IPS-18a (cell line): ENCODE measurements at regions not wholly inside any gene's neighbourhood (a gene's known extent, or its start where the extent isn't known, plus 50 kb on each side); places are given as distances from the start of the nearest gene placed in this dataset.

Source experiments
- H3K27ac ChIP-seq: one replicate; pipeline ENCODE4 v1.5.1; 2013; ENCODE audit warnings: low read length
- H3K27me3 ChIP-seq: one replicate; pipeline ENCODE4 v1.6.1; 2013; ENCODE audit warnings: mild to moderate bottlenecking, low read length; ENCODE audit not compliant: control insufficient read depth, insufficient read depth
- H3K36me3 ChIP-seq: one replicate; pipeline ENCODE4 v1.6.1; 2013; ENCODE audit warnings: low read depth, low read length; ENCODE audit not compliant: control insufficient read depth
- H3K4me1 ChIP-seq: one replicate; pipeline ENCODE4 v1.6.1; 2013; ENCODE audit warnings: low read depth, low read length; ENCODE audit not compliant: control insufficient read depth
- H3K4me3 ChIP-seq: one replicate; pipeline ENCODE4 v1.5.1; 2013; ENCODE audit warnings: low read length
- H3K9ac ChIP-seq: one replicate; pipeline ENCODE4 v1.6.1; 2013; ENCODE audit warnings: mild to moderate bottlenecking, low read length, moderate library complexity
- H3K9me3 ChIP-seq: one replicate; pipeline ENCODE4 v1.6.1; 2013; ENCODE audit warnings: low read depth, low read length; ENCODE audit not compliant: control insufficient read depth

DNA sequence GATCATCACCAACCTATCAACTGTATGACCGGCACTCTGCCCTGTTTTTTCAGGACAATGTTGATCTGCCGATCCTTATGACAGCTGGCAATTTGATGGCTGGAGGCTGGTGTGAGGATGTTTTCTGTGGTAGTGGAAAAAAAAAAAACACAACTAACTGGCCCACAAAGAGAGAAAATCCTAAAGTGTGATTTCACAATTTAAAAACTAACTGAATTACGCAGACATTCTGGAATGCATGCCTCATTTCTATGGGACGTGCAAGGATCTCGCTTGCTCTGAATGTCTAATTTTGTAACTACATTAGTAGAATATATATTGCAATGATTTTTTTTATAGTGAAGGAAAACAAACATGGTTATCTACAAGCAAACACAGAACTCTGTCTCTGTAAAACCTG lies 590.5 kb downstream of the ETS1 start:
- Histone ChIP-seq H3K27me3 (no peaks in the 10 kb centered on the region), H3K9me3 (no peaks in the 10 kb centered on the region), H3K36me3 (no peaks in the 10 kb centered on the region), H3K9ac (no peak overlapping the region), H3K4me1 (no peaks in the 10 kb centered on the region), H3K27ac (no peak overlapping the region), H3K4me3 (no peak overlapping the region)

DNA sequence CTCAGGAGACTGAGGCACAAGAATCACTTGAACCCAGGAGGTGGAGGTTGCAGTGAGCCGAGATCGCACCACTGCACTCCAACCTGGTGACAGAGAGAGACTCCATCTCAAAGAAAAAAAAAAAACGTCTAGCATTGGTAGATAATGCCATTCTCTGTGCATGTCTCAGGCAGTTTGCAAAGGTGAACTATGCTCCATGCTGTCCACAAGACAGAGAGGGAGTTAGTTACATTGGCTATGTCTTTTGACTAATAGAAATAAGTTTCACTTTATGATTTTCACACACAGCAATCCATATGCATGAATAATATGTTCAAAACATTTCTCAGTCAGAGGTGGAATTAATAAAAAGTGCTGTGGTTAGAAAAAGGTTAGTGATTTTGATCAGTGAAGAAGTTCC lies 591.4 kb downstream of the ETS1 start:
- no peaks in the 10 kb centered on the region for H3K27me3 ChIP-seq
- no peak overlapping the region for H3K27ac ChIP-seq
- no peaks in the 10 kb centered on the region for H3K9me3 ChIP-seq
- no peaks in the 10 kb centered on the region for H3K36me3 ChIP-seq
- H3K4me1 ChIP-seq, result no peaks in the 10 kb centered on the region
- H3K4me3 ChIP-seq, result no peak overlapping the region
- H3K9ac ChIP-seq, result no peak overlapping the region

DNA sequence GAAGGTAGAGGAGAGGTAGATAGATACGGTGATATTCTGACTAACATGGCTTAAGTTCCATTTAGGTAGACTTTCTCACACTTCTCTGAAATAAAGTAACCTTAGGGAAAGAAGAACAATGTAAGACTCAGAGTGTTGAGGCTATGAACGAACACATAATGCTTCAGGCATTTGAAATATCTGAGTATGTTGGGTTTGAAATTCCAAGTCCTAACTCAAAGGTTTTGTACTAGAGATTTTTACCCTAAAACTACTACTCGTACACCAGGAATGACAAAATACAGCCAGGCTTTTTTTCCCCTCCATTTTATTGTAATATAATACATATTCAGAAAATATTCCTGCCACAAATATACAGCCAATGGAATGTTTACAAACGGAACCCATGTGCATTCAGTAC lies 592.6 kb downstream of the ETS1 start:
- no peaks in the 10 kb centered on the region for H3K36me3 ChIP-seq
- no peak overlapping the region for H3K9ac ChIP-seq
- no peaks in the 10 kb centered on the region for H3K9me3 ChIP-seq
- H3K27me3 ChIP-seq, result no peaks in the 10 kb centered on the region
- H3K27ac ChIP-seq, result no peak overlapping the region
- H3K4me3 ChIP-seq, result no peak overlapping the region
- no peaks in the 10 kb centered on the region for H3K4me1 ChIP-seq

DNA sequence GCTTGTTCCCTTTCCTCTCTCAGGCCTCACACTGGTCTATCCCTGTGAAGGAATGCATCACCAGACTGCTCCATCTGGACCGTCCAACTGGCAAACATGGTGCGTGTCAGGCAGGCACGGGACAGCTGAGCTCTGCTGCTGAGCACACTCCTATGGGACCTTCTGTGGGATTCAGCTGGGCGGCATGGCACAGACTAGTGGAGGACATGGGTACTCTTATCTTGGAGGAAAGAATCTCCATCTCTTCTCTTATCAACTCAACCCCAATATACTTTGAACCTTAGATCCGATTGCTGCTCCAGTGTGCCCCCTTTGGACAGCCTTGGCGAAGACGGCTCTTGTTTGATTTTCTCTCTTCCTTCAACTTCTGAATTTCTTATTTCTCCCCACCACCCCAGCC lies 593.6 kb downstream of the ETS1 start:
- Histone ChIP-seq H3K27me3 (no peaks in the 10 kb centered on the region), H3K4me3 (no peak overlapping the region), H3K36me3 (no peaks in the 10 kb centered on the region), H3K27ac (no peak overlapping the region), H3K9ac (no peak overlapping the region), H3K4me1 (no peaks in the 10 kb centered on the region), H3K9me3 (no peaks in the 10 kb centered on the region)

DNA sequence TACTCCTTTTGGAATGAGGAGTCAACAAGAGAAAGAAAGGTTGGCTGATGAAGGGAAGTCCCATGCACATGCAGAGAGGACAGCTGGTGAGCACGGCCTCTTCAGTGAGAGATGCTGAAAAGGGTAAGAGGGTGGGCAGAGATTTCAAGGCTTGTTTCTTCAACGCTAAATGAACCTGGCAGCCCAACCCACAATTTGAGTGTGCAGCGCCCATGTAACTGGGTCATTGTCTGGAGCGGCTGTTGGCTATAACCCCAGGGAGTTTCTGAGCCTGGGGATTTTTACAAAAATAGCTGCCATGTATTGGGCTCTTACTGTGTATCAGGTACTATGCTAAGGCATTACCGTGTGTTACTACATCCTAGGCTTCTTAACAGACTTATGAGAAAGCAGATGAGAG lies 594.1 kb downstream of the ETS1 start:
- no peaks in the 10 kb centered on the region for H3K27me3 ChIP-seq
- no peak overlapping the region for H3K4me3 ChIP-seq
- H3K27ac ChIP-seq, result no peak overlapping the region
- H3K9ac ChIP-seq, result no peak overlapping the region
- no peaks in the 10 kb centered on the region for H3K9me3 ChIP-seq
- no peaks in the 10 kb centered on the region for H3K4me1 ChIP-seq
- H3K36me3 ChIP-seq, result no peaks in the 10 kb centered on the region

DNA sequence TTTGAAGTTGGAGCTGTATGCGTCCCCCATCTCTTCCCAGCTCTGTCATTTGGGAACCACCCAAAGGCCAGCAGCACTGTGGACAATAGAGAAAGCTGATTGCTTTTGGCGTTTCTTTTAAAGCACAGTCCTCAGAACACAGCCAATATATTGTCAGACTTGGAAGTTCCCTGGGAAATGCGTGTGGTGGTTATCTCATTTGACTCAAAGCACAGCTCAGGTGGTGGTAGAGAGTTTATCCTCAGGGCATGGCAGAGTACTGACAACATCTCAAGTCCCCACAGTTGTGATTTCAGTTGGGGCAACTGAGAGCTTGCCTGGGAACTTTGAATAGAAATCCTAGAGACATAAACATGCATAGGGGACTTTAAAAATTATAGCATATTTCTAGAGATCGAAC lies 601.3 kb downstream of the ETS1 start:
- Histone ChIP-seq H3K9ac (no peak overlapping the region), H3K4me1 (no peaks in the 10 kb centered on the region), H3K4me3 (no peak overlapping the region), H3K36me3 (no peaks in the 10 kb centered on the region), H3K27me3 (no peaks in the 10 kb centered on the region), H3K27ac (no peak overlapping the region), H3K9me3 (peaks cover 5% of the 10 kb centered on the region)

DNA sequence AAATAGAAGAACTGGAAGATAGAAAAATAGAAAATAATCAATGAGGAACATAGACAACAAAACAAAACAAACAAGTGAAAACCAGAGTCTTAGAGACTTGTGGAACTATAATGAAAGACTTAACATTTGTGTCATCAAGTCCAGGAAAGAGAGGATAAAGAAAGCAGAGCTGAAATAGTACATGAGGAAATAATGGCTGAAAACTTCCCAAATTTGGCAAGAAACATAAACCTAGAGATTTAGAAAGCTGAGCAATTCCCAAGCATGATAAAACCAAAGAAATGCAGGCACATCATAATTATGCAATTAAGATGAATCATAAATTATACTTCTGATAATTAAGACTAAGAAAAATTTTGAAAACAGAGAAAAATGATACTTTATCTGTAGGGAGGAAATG lies 614.5 kb downstream of the ETS1 start:
- H3K36me3 ChIP-seq, result no peaks in the 10 kb centered on the region
- no peak overlapping the region for H3K9ac ChIP-seq

DNA sequence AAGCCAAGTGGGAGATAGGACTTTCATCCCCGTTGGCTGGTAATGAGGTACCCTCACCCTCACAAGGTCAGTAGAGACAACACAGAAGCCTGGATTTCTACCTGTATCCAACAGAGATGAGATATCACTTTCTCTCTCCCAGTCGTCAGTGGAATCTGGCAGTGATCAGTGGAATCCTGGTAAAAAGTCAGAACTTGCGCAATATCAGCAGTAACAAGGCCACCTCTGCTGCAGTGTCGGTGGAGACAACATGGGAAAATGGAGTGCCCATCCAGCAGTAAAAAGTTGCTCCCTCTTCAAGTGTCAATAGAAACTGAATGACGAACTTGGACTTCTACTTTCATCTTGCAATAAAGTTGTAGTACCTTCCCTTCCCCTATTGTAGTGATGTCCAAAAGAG lies 615.9 kb downstream of the ETS1 start:
- H3K36me3 ChIP-seq, result no peaks in the 10 kb centered on the region
- H3K9me3 ChIP-seq, result no peaks in the 10 kb centered on the region
- H3K27me3 ChIP-seq, result no peaks in the 10 kb centered on the region
- H3K4me3 ChIP-seq, result no peak overlapping the region
- no peaks in the 10 kb centered on the region for H3K4me1 ChIP-seq
- H3K9ac ChIP-seq, result no peak overlapping the region
- H3K27ac ChIP-seq, result no peak overlapping the region

More for the DNA sequence above, 614.5 kb downstream of the ETS1 start:
- Histone ChIP-seq H3K27ac (no peak overlapping the region), H3K4me3 (no peak overlapping the region), H3K27me3 (no peaks in the 10 kb centered on the region), H3K4me1 (no peaks in the 10 kb centered on the region), H3K9me3 (no peaks in the 10 kb centered on the region)

DNA sequence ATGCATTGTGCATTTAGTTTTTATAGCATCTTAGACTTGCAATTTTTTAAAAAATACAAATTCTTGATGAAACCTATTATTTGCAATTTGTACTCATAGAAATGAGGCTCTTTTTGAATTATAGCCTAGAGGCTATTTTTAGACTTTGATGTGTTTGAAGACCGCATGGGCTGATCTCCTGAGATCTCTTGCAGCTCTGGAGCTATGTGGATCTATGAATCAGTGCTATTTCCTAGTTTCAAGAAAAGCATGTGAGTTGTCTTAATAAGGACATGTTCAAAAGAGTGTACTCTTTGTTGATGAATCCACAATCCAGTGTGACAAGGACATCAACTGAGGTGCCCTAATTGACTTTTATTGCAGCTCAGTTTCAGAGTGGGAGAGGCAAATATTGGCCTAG lies 620.5 kb downstream of the ETS1 start:
- no peaks in the 10 kb centered on the region for H3K36me3 ChIP-seq
- no peaks in the 10 kb centered on the region for H3K27me3 ChIP-seq
- no peak overlapping the region for H3K9ac ChIP-seq
- H3K4me1 ChIP-seq, result no peaks in the 10 kb centered on the region
- H3K9me3 ChIP-seq, result no peaks in the 10 kb centered on the region
- no peak overlapping the region for H3K4me3 ChIP-seq
- H3K27ac ChIP-seq, result no peak overlapping the region

DNA sequence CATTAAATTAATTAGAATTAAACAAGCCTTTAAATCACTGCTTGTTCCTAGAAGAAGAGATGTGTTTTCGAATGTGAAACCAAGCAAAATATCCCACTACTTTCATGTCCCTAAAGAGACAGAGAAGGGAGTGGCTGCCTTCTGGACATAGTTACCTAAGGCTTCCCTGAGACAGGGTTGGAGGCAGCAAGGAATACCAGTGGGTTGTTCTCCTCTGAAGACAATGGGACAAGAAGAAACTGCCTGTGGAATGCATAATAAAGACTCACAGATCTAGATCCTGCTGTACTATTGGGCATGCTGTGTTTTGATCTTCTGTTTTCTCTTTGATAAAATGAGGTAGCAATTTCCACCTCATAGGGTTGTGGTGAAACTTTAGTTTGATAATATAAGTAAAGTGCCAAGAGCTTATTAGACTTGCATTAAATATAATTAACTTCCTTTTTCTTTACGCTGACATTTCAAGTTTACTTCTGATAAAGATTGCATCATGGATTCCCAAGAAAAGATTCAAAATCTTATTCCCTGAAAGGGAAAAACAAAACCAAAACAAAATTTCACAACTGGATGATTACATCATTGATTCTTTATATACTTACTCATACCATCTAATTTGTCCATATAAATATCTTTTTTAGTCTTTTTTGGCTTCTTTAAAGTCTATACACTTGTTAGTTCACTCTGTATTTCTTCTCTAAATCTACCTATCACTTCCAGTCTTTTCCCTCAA lies 621.3 kb downstream of the ETS1 start:
- Histone ChIP-seq H3K9ac (no peak overlapping the region), H3K27ac (no peak overlapping the region), H3K4me3 (no peak overlapping the region)

DNA sequence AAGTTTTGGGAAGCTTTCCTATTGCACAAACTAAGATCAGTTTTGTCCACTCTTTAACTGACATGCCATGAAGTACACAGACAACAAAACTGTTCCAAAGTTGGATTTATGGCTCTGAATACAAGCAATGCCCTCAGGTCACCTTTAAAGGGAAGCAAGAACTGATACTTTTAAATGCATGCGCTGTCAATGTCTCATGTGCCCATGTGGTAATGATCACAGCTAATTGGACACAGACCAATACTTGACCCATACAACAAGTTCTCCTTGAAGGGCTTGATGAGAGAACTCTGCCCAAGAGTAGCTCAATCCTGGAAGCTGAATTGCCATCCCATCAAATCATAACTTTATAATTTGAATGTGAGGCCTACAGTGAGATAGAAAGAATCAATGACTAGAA lies 624.9 kb downstream of the ETS1 start:
- Histone ChIP-seq H3K9ac (no peak overlapping the region), H3K9me3 (no peaks in the 10 kb centered on the region), H3K27me3 (no peaks in the 10 kb centered on the region), H3K27ac (no peak overlapping the region), H3K4me3 (no peak overlapping the region), H3K4me1 (no peaks in the 10 kb centered on the region), H3K36me3 (no peaks in the 10 kb centered on the region)

More for the DNA sequence above, 621.3 kb downstream of the ETS1 start:
- Histone ChIP-seq H3K36me3 (no peaks in the 10 kb centered on the region), H3K4me1 (no peaks in the 10 kb centered on the region), H3K27me3 (no peaks in the 10 kb centered on the region), H3K9me3 (no peaks in the 10 kb centered on the region)

DNA sequence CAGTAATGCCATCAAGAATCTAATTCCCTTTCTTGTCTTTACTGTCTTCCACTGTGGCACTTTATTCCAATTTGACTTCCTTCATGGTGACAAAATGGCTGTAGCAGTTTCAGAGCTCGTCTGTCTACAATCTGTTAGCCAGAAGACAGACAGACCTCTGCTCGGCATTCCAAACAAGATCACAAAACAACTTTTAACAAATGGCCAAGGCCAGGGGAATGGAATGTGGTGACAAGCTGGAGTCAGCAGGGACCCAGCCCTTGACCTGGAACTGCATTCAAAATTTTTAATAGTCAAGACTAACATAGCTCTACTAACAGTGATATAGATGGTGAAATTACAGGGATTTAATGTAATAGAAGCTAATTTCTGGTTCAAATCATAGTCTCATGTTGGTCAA lies 637.2 kb downstream of the ETS1 start:
- Histone ChIP-seq H3K9ac (no peak overlapping the region), H3K27me3 (no peaks in the 10 kb centered on the region)

More for the DNA sequence above, 637.2 kb downstream of the ETS1 start:
- no peaks in the 10 kb centered on the region for H3K36me3 ChIP-seq
- no peak overlapping the region for H3K4me3 ChIP-seq
- peaks cover 10% of the 10 kb centered on the region for H3K4me1 ChIP-seq
- no peak overlapping the region for H3K27ac ChIP-seq
- H3K9me3 ChIP-seq, result no peaks in the 10 kb centered on the region
